NCI-H2029 treated with DMSO at 0.1 percent for 48 hours (cell line): ENCODE measurements at regions not wholly inside any gene's neighbourhood (a gene's known extent, or its start where the extent isn't known, plus 50 kb on each side); places are given as distances from the start of the nearest gene placed in this dataset.

ENCODE experiments used
- DNase-seq: peaks from one replicate; lab custom pipeline; 2025; lab: John Stamatoyannopoulos, UW

DNA sequence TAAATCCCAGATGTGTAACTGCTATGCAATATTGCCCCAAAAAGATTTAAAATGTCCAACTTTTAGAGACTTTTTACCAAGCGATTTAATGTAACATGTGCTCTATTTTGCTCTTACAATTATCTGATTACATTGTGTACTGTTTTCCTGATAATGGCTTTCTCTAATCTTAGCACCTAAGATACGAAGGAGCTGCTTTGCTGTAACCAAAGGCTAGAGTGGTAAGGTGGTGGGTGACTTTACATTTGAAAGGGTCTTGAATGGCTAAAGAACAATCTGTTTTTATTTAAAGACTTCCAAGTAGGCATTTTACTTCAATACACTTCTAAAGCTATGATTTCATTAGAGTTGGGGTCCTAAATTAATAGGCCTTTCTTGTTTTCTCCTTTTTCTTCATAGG is 1201.6 kb upstream of the MAP3K7 start:
- DNase-seq: no peak

DNA sequence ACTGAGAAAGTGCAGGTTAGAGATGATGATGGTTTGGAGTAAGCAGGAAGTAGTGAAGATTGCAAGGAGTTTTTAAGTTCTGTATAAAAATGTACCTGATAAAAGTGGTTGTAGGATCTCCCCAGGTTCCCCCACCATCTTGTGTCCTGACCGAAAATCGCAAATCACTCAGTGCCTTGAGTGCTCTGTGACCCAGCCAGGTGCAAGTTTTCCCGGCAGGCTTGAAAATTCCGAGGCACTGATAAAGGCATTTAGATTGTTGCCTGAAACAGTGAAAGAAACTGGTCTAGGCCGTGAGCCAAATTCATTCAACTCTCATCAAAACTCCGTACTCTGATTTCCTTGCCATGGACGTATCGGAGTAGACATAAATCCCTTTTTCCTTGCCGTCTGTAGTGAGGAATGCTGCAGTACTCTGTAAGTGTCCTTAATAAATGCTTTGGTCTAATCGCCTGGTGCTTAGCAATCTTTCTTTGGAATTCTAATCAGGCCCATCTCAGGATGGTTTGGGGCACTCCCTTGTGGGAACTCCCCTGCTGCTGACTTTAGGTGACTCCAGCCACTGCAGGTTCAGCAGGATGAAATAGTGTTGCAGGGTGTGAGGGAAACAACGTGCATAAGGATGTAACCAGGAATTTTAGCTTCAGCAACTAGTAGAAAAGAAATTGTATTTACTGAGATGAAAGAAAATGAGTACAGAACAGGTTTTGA is 1199.8 kb upstream of the MAP3K7 start:
- DNase-seq: no peak

DNA sequence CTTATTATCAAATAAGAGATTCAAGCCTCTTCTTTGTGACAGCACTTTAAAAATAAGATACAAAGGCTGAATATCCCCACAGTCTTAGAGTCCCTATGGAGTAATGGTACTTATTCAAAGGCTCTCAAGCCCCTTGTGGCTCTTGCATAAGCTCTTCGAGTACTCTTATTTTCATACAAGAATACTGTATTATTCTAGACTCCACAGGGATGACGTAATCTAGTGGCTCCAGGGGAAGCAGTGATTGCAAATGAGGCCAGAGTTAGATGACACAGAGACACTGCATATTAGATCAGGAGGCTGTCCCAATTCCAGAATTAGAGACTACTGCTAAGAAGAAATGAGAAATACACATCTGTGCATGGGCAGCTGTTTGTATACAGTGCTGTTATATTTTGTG is 1195.9 kb upstream of the MAP3K7 start:
- no peak for DNase-seq

DNA sequence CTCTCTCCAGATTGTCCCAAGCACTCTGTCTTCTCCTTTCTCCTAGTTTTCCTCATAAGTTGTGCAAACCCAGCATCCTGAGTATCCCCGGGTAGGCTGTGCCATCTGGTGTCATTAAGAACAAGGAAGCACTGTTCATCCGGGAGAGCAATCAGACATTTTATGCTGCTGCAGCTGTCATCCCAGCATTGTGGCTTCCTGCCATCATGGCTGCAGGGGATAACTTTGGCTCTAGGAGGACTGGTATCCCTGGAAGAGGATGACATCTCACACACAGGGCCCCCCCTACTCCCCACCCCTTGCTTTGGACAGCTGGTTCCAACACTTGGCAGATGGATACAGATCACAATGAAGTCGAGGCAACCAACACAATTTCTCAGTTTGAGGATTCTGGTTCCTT is 1195.1 kb upstream of the MAP3K7 start:
- DNase-seq: no peak

DNA sequence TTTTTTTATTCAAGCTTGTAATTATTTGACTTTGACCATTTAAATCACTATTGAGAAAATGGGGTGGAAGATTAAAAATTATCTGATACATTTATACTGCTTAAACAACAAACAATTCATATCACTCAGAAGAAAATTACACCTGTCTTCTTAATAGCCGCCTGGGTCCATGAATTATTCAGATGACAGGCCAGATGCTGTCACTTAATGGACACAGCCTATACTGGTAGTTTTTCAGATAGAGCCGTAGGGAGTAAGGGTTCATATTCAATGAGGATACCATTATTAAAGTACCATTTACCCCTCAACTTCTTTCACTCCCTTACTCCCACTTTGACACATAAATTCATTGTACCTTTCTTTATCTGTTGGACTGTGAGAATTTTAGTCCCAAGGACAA is 1193.4 kb upstream of the MAP3K7 start:
- DNase-seq: no peak

DNA sequence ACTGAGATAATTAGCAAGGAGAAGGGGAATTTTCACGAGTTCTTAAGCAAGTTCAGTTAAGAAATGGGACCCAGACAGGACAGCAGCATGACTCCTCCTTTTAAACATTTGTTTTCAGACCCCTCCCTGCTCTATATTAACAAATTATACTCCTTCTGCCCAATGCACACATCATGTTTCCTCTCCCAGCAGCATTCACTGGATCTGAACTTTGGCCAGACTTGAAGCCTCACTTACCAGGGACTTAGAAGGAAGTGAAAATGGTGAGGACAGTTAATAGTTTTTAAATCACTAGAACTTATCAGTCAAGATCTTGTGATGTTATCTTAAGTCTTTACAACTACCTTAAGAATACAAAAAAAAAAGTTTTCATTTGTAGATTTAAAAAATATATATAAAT is 1174.7 kb upstream of the MAP3K7 start:
- no peak for DNase-seq

DNA sequence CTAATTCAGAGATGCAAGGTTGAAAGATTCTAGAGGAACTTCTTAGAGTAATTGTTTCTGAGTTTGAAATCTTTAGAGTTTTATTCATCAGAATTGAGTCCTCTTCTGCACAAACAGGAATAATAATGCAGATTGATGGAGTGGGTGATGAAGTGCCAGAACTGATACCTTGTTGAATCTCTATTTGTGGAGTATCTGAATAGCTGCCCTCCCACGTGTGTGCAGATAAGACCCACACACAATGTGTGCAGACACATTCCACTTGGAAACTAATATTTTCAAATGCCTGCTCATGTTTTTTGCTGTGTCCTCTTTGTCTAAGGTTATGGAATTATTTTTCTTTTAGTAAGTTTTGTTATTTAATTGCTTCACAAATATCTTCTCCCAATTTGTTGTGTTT is 1167.8 kb upstream of the MAP3K7 start:
- no peak for DNase-seq

DNA sequence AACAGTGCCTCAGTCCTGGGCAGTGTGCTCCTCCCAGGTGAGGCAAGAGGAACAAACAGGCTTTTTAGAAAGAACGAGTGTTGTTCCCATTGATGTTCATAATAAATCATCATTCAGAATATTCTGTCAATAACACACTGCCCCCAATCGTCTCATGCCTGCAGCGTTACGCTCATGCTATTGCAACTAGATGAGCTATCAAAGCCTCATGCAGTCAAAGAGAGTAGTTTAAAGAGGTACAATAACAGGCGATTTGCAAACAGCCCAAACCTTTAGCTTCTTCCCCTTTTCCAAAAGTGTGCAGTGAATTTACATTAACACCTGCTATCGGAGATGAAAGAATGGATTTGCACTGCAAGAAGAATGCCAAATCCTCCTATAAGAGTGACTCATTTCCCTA is 1164.7 kb upstream of the MAP3K7 start:
- DNase-seq: no peak

DNA sequence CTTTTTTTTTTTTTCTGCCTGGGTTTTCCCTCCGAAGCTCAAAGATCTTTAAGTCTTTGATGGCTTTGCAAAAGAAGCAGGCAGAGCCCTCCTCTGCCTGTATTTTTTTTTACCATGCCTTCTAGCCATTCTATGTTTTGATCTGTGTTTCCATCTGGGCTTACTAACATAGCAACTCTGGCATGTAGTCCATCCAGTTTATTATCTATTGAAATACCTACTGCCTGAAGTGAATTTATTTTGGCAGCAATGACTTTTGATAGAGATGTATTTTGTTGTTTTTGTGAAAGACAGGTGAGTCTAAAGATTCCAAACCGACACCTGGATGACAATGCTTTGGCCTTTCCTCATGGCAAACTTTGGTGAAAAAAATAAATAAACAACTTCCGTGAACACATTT is 1157.7 kb upstream of the MAP3K7 start:
- DNase-seq: no peak

DNA sequence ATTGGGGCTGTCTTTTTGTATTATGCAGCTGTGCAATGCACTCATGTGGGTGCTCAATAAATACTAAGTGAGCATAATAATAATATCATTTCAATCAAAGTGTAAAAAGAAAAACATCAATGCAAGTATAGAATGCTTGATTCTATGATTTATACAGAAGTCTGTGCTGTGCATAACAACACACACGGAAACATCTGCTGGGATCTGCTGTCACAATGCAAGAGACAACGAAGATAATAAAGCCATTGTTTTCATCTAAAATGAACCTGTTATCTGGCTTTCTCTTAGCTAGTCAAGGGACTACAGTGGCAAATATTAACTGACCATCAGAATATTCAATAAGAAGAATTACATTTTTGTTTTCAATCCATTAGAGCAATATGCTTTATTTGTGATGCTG is 1156.9 kb upstream of the MAP3K7 start:
- no peak for DNase-seq

DNA sequence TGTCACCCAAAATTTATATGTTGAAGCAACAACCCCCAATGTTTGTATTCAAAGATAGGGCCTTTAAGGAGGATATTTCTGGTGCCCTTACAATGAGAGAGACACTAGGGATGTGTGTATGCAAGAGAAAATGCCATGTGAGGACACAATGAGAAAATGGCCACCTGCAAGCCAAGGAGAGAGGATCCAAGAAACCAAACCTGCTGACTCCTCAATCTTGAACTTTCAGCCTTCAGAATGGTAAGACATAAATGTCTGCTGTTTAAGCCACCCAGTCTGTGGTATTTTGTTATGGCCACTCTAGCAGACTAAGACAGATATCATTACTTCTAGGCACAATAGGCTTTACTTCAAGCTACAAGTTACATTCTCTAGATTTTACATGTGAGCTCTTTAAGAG is 1145.1 kb upstream of the MAP3K7 start:
- DNase-seq: no peak

DNA sequence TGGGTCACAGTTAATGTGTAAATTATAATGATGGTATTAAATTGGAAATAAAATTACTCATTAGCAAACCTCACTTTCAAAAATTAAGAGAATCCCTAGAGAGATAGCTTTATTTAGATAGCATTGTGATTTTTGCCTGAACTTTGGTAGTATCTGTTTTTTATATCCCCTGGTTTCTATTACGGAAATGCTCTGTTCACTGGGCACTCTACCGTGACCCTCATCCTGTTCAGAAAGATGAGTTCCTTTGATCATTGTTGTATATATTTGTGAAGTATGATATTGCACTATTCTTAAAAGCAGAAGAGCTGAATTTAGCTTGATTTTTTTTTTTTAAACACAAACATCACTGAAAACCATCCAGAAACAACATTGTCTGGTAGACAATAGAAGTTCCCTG is 1143.8 kb upstream of the MAP3K7 start:
- DNase-seq: no peak

DNA sequence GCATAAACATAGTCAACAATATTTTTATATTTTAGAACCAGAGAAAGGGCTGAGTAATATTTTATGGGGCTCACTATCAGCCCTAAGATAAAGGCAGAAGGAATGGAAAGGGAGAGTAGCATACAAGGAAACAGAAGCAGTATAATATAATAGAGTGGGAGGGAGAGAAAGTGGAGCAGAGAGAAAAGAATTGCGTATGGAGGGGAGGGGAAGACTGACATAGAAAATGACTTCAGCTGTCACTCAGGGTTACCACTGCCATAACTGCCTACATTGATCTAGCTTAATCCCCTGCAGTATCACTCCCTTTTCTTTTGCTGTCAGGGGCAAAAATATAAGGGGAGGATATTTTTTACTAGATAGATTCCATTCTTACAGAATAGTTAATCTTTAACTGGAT is 1133.5 kb upstream of the MAP3K7 start:
- no peak for DNase-seq

DNA sequence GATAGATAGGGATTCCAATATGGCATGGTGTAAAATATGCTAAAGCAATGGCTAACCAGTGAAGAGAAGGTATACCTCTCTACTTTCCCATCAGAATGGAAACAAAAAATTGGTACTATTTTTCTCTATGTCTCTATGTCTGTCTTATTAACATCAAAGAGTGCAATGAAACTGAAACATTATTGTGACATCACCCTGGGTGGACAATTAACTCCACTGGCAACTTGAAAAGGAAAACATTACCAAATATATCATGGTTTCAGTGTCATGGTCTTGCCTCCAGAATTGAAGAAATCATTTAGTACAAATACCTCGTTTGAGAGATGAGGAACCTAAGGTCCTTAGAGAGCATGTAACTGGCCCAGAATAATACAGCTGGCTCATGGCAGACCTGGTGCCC is 1132.5 kb upstream of the MAP3K7 start:
- DNase-seq: no peak

DNA sequence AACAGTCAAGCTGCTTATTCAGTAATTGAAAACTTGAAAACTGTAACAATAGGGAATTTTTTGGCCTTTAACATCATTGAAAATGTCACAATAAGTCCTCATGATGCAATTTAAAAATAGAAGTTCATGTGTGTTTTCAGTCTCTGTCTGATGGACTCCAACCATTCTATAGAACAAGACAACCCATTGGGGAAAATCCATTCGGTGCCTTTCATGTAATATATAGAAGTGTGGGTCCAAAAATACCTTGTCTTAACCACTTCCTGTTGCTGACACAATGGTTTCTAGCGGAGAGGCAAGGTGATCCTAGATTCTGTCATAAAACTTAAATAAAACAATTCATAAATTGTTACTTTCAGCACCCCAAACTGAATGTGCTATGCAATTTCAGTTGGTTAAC is 1131.3 kb upstream of the MAP3K7 start:
- DNase-seq: no peak

DNA sequence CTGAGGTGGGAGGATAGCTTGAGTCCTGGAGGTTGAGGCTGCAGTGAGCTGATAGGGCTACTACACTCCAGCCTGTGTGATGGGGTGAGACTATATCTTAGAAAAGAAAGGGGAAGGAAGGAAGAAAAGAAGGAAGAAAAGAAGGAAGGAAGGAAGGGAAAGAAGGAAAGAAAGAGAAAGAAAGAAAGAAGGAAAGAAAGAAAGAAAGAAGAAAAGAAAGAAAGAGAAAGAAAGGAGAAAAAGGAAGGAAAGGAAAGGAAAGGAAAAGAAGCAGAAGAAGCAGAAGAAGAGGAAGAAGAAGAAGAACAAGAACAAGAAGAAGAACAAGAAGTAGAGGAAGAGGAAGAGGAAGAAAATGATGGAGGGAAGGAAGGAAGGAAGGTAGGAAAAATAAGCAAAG is 1130.2 kb upstream of the MAP3K7 start:
- no peak for DNase-seq

DNA sequence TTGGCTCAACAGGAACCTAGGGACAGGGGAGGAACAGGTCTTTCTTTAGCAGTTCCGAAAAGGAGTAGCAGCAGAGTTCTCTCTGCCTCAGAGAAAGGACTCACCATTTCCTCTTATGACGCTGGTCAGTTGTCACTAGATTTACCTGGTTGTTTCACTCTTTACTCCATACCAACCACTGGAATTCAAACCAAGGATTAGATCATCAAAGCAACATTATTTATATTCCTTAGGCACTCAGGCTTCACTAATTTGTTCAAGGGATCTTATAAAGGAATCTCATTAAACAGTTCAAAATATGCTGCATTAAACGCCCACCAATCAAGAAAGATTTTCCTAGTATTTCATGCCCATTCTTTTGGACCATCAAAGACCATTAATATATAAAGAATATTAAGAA is 1129.5 kb upstream of the MAP3K7 start:
- DNase-seq: no peak

DNA sequence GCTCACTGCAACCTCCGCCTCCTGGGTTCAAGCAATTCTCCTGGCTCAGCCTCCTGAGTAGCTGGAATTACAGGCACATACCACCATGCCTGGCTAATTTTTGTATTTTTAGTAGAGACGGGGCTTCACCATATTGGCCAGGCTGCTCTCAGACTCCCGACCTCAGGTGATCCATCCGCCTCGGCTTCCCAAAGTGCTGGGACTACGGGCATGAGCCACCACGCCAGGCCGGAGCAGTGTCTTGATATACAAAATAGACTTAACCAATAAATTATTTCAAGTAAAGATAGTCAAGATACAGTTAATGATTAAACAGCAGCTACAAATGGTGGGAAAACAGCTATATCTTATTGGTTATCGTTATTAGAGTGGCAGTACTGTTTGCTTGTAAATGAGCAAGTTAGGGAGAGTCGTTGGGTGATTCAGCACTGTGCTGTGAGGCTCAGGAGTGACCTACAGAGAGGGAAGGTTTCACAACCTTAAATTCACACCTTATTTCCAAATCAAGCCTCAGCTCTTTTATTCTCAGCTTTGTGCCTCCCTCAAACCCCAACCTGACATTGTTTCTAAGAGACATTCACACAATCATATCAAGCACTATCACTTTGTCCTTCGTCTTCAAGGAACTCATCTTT is 1128.4 kb upstream of the MAP3K7 start:
- DNase-seq: no peak

DNA sequence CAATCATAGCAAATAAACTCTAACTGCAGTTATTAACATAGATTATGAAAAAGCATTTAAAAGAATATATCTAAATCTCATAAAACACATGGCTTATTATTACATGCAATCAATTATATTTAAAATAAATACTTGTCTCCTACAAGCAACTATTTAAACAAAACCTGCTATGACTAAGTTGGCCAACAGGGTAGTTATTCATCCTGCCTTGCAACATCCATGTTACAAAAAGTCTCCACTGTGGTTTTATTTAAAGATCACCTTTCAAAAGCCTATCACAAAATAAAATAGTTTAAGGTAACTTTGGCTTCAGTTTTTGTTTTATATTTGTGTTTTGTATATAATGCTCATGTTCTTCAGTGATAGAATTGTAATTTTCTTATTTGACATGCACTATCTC is 1127.0 kb upstream of the MAP3K7 start:
- no peak for DNase-seq

DNA sequence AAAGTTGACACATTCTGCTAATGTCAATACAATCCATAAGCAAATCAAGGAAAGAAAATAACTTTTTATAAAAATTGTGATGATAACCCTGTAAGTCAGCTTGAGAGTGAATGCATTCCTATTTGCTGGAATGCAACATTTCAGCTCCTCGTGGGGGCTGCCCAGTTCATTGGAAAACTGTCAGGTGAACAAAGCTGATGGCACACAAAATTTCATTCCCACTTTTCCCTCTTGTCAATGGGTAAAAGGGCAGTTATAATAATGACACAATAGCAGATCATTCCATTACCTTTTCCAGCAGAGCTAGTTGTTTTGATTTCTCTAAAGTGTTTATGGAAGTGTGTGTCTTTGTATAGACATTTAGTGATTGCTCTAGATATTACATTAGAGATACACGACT is 1124.6 kb upstream of the MAP3K7 start:
- DNase-seq: no peak

DNA sequence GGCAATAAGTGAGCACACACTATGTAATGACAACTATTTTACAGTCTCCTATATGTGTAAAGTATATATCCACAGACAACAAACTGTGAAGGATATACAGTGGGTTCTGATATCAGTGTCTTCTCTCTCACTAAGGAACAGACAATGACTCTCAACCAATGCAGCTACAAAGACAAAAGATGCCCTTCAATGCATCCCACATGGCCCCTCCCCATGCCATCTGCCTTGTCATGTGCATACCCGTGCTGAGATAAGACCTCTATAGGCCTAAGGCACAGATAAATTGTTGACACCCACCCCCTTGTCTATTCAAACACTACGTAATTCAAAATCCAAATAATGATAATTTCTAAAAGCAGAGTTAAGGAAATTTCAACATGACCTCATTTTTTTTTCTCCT is 1123.5 kb upstream of the MAP3K7 start:
- DNase-seq: no peak

DNA sequence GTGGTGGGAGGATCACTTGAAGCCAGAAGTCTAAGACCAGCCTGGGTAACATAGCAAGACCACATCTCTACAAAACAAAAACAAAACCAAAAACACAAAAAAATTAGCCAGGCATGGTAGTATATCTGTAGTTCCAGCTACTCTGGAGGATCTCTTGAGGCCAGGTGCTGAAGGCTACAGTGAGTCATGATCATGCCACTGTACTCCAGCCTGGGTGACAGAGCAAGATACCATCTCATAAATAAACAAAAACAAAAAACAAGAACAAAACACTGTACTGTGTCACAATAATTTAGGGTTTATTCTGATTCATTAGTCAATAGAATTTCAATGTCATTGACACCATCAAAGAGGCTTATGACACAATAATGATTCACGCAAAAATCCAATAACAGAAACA is 1121.7 kb upstream of the MAP3K7 start:
- no peak for DNase-seq

DNA sequence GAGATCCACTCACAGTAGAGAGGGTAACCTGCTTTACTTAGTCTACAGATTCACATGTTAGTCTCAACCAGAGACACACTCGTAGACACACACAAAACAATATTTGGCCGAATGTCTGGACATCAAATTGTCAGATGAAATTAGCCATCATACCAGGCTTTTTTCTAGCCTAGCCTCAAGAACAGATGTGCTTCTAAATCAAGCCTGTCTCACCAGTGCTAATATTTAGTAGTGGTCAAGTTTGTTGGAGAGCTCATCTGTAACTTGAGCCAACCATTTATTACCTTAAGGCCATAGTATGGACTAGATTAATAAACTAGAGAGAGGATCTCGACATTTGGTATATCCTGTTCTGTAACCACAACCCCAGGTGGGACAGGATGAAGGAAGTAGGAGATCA is 1118.8 kb upstream of the MAP3K7 start:
- no peak for DNase-seq

DNA sequence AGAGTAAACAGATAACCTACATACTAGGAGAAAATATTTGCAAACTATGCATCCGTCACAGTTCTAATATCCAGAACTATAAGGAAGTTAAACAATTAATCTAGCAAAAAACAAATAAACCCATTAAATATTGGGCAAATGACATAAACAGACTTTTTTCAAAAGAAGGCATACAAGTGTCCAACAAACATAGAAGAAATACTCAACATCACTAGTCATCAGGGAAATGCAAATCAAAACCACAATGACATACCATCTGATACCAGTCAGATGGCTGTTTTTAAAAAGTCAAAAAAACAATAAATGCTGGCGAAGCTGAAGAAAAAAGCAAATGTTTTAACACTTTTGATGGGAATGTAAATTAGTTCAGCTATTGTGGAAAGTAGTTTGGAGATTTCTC is 1117.7 kb upstream of the MAP3K7 start:
- DNase-seq: no peak
